ENCODE measurements at regions not wholly inside any gene's neighbourhood (a gene's known extent, or its start where the extent isn't known, plus 50 kb on each side); places are given as distances from the start of the nearest gene placed in this dataset.

GRCh38 chr2:19841918-19842693 is 59.7 kb downstream of the TTC32 start:
- 89 to 92% methylated on average over 9 of the region's 9 CpGs for WGBS, 2 donors
- Histone ChIP-seq H3K9me3 (no peaks in the 10 kb centered on the region), H3K4me3 (replicated peaks in 1 of 3) (no peak overlapping the region), H3K4me1 (no peaks in the 10 kb centered on the region), H3K36me3 (no peaks in the 10 kb centered on the region), H3K27me3 (no peaks in the 10 kb centered on the region), H3K27ac (no peak overlapping the region)
- intact Hi-C loops (cut with DNase I) = no loop called here
- TF ChIP-seq POLR2A (IDR thresholded peaks at IDR 0.05) (no peak), CTCF (IDR thresholded peaks at IDR 0.05) (no peak)
- no peak for DNase-seq

GRCh38 chr2:19839438-19839837 is 62.3 kb downstream of the TTC32 start:
- no peaks in the 10 kb centered on the region for H3K4me1 ChIP-seq
- TF ChIP-seq POLR2A (IDR thresholded peaks at IDR 0.05) = no peak
- no peak for TF ChIP-seq CTCF (IDR thresholded peaks at IDR 0.05)
- no peaks in the 10 kb centered on the region for H3K27me3 ChIP-seq
- WGBS, 2 donors = 93 to 94% methylated on average over 8 of the region's 8 CpGs
- DNase-seq = no peak
- no peaks in the 10 kb centered on the region for H3K36me3 ChIP-seq
- no peaks in the 10 kb centered on the region for H3K9me3 ChIP-seq
- no peak overlapping the region for H3K4me3 ChIP-seq (replicated peaks in 1 of 3)
- intact Hi-C loops (cut with DNase I) = no loop called here
- H3K27ac ChIP-seq = no peak overlapping the region

- Histone ChIP-seq H3K36me3 (no peaks in the 10 kb centered on the region), H3K27ac (no peak overlapping the region), H3K27me3 (no peaks in the 10 kb centered on the region), H3K4me3 (replicated peaks in 1 of 3) (no peak overlapping the region), H3K9me3 (no peaks in the 10 kb centered on the region), H3K4me1 (no peaks in the 10 kb centered on the region)
- intact Hi-C loops (cut with DNase I) = no loop called here
- TF ChIP-seq POLR2A (IDR thresholded peaks at IDR 0.05) = no peak
- TF ChIP-seq CTCF (IDR thresholded peaks at IDR 0.05) = no peak
- no peak for DNase-seq
- 83 to 86% methylated on average over 1 of the region's 1 CpG for WGBS, 2 donors
Measured at GRCh38 chr2:19838616-19839015, 63.2 kb downstream of the TTC32 start.

- no peaks in the 10 kb centered on the region for H3K4me1 ChIP-seq
Measured at GRCh38 chr2:19837235-19837766, 64.5 kb downstream of the TTC32 start.

More at GRCh38 chr2:19837235-19837766, 64.5 kb downstream of the TTC32 start:
- Histone ChIP-seq H3K27ac (no peak overlapping the region), H3K9me3 (no peaks in the 10 kb centered on the region), H3K36me3 (no peaks in the 10 kb centered on the region), H3K27me3 (no peaks in the 10 kb centered on the region), H3K4me3 (replicated peaks in 1 of 3) (no peak overlapping the region)
- DNase-seq = no peak
- TF ChIP-seq CTCF (IDR thresholded peaks at IDR 0.05) (no peak), POLR2A (IDR thresholded peaks at IDR 0.05) (no peak)
- intact Hi-C loops (cut with DNase I) = no loop called here
- 48 to 49% methylated on average over 4 of the region's 4 CpGs for WGBS, 2 donors
